NT2/D1 (cell line): ENCODE measurements at regions not wholly inside any gene's neighbourhood (a gene's known extent, or its start where the extent isn't known, plus 50 kb on each side); places are given as distances from the start of the nearest gene placed in this dataset.
"Not testable (repeated sequence)": the region's sequence is repeated elsewhere in the genome, so short reads cannot be mapped to it uniquely, and the experiment has no call there.

Source experiments
- DNase-seq: peaks from one replicate; pipeline ENCODE4 v3.0.0-alpha.2; 2011; ENCODE audit warnings: low read depth, low spot score
- H3K27me3 ChIP-seq: 2 replicates; pipeline ENCODE4 v1.6.0; 2011; ENCODE audit warnings: mild to moderate bottlenecking; ENCODE audit not compliant: insufficient read length, insufficient read depth
- H3K36me3 ChIP-seq: 2 replicates; pipeline ENCODE4 v1.6.1; 2011; ENCODE audit warnings: mild to moderate bottlenecking, low read length, mixed read lengths; ENCODE audit not compliant: insufficient read depth, insufficient read length
- H3K4me1 ChIP-seq: 2 replicates; pipeline ENCODE4 v1.5.1; 2011; ENCODE audit not compliant: insufficient read depth, insufficient read length
- H3K4me3 ChIP-seq: 2 replicates; pipeline ENCODE4 v1.5.1; 2011; ENCODE audit warnings: low read depth; ENCODE audit not compliant: insufficient read length
- H3K9ac ChIP-seq: 2 replicates; pipeline ENCODE4 v1.6.0; 2011; ENCODE audit warnings: low read depth; ENCODE audit not compliant: insufficient read length
- H3K9me3 ChIP-seq: 2 replicates; pipeline ENCODE4 v1.5.1; 2011; ENCODE audit warnings: mild to moderate bottlenecking, low read length; ENCODE audit not compliant: insufficient read depth
- SUZ12 ChIP-seq: IDR thresholded peaks from 2 replicates; pipeline ENCODE4 v1.6.1; 2011; ENCODE audit not compliant: insufficient read length, insufficient read depth; ENCODE audit errors: extremely low read depth
- YY1 ChIP-seq: IDR thresholded peaks from 2 replicates; pipeline ENCODE4 v1.6.1; 2011; ENCODE audit not compliant: insufficient read length, insufficient read depth
- ZNF274 ChIP-seq: IDR thresholded peaks from 2 replicates; pipeline ENCODE4 v1.6.1; 2011; ENCODE audit warnings: mild to moderate bottlenecking, low read depth, low read length

DNA sequence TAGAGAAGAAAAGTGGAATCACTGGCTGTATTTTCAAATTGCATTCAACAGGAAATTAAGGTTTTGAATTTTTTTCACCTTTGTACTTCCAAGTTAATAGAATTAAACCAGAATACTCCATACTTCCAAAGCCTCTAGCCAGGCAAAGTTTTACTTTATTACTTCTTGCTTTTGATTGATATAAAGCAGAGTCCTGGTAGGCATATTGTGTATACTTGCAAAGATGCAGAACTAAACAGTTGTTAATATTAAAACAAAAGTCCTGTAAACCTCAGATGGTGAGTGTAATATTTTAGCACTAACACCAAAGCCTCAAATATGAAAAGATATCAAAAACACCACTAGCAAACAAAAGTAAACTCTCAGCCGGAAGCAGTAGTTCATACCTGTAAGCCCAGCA lies 107.2 kb upstream of the C2CD4B start:
- Histone ChIP-seq H3K4me3 (no peak overlapping the region), H3K27me3 (no peaks in the 10 kb centered on the region), H3K9ac (no peak overlapping the region), H3K4me1 (no peaks in the 10 kb centered on the region), H3K36me3 (no peaks in the 10 kb centered on the region), H3K9me3 (peaks cover 48% of the 10 kb centered on the region)
- TF ChIP-seq YY1 (no peak), SUZ12 (no peak), ZNF274 (no peak)
- no peak for DNase-seq

GRCh38 chr15:62275831-62276230 lies 110.7 kb upstream of the C2CD4B start:
- no peak for TF ChIP-seq ZNF274
- TF ChIP-seq YY1: no peak
- TF ChIP-seq SUZ12: no peak
- Histone ChIP-seq H3K36me3 (no peaks in the 10 kb centered on the region), H3K4me3 (no peak overlapping the region), H3K9me3 (peaks cover 14% of the 10 kb centered on the region; the same call in 1 of the 2 replicates), H3K4me1 (no peaks in the 10 kb centered on the region), H3K27me3 (no peaks in the 10 kb centered on the region), H3K9ac (no peak overlapping the region)
- DNase-seq: no peak

GRCh38 chr15:62277816-62278394 lies 112.8 kb upstream of the C2CD4B start:
- Histone ChIP-seq H3K4me1 (no peaks in the 10 kb centered on the region), H3K36me3 (no peaks in the 10 kb centered on the region), H3K9me3 (0 out of 2 replicates have a peak, but pooled peaks cover 4% of the 10 kb centered on the region), H3K27me3 (no peaks in the 10 kb centered on the region), H3K9ac (no peak overlapping the region), H3K4me3 (no peak overlapping the region)
- no peak for DNase-seq
- no peak for TF ChIP-seq YY1
- no peak for TF ChIP-seq ZNF274
- TF ChIP-seq SUZ12: no peak

DNA sequence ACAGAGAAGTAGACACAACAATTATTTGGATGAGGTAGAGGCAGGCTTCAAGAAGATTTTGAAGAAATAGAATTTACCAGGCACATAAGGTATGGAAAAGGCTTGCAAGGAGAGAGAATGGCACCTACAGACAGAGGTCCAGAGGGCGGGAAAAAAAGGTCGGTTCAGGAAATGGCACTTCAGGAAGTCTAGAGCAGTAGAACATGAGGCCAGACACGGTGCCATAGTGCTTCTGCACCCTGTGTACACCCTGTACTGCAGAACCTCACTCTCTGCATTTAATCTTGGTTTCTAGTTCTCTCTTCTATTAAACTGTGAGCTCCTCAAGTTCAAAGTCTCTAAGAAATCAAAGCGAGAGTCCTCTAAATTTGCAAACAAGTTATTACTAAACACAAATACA lies 113.4 kb upstream of the C2CD4B start:
- no peak overlapping the region for H3K4me3 ChIP-seq
- H3K9me3 ChIP-seq: 0 out of 2 replicates have a peak, but pooled peaks cover 4% of the 10 kb centered on the region
- DNase-seq: no peak
- TF ChIP-seq ZNF274: no peak
- no peak for TF ChIP-seq SUZ12
- TF ChIP-seq YY1: no peak
- H3K36me3 ChIP-seq: no peaks in the 10 kb centered on the region
- no peak overlapping the region for H3K9ac ChIP-seq
- H3K27me3 ChIP-seq: no peaks in the 10 kb centered on the region
- H3K4me1 ChIP-seq: no peaks in the 10 kb centered on the region

GRCh38 chr15:62279041-62279440 lies 114.0 kb upstream of the C2CD4B start:
- H3K4me3 ChIP-seq: no peak overlapping the region
- TF ChIP-seq SUZ12 (no peak), ZNF274 (no peak), YY1 (no peak)
- H3K27me3 ChIP-seq: no peaks in the 10 kb centered on the region
- no peak for DNase-seq
- H3K9ac ChIP-seq: no peak overlapping the region
- H3K9me3 ChIP-seq: 0 out of 2 replicates have a peak, but pooled peaks cover 4% of the 10 kb centered on the region
- no peaks in the 10 kb centered on the region for H3K36me3 ChIP-seq
- no peaks in the 10 kb centered on the region for H3K4me1 ChIP-seq

GRCh38 chr15:62280625-62281024 lies 115.5 kb upstream of the C2CD4B start:
- Histone ChIP-seq H3K9me3 (0 out of 2 replicates have a peak, but pooled peaks cover 2% of the 10 kb centered on the region), H3K4me1 (no peaks in the 10 kb centered on the region), H3K27me3 (no peaks in the 10 kb centered on the region), H3K9ac (no peak overlapping the region), H3K36me3 (no peaks in the 10 kb centered on the region), H3K4me3 (no peak overlapping the region)
- TF ChIP-seq SUZ12: no peak
- TF ChIP-seq YY1: no peak
- no peak for TF ChIP-seq ZNF274
- no peak for DNase-seq

- H3K4me1 ChIP-seq, H3K9me3 ChIP-seq, DNase-seq, H3K27me3 ChIP-seq, H3K4me3 ChIP-seq, H3K36me3 ChIP-seq, H3K9ac ChIP-seq: not testable (repeated sequence)
Measured at GRCh38 chr15:62281801-62282200, 116.7 kb upstream of the C2CD4B start.
